ENCODE measurements at regions not wholly inside any gene's neighbourhood (a gene's known extent, or its start where the extent isn't known, plus 50 kb on each side); places are given as distances from the start of the nearest gene placed in this dataset.

DNA sequence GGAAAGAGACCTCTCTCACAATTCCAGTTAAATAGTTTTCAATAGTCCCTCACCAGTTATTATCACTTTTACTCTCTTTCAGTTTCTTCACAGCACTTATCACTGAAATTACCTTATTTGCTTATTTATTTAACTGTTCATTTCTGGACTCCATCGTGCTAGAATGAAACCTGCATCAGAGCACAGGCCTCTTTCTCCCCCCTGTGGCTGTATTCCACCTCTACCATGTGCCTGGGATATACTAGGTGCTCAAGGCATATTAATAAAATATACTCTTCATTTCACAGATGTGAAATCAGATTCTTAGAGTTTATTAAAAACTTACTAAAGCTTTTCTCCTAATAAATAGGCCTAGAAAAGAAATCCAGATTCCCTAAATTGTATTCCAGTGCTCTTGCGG, 308.9 kb upstream of the MON1B start:
- TF ChIP-seq, protein P1, sequence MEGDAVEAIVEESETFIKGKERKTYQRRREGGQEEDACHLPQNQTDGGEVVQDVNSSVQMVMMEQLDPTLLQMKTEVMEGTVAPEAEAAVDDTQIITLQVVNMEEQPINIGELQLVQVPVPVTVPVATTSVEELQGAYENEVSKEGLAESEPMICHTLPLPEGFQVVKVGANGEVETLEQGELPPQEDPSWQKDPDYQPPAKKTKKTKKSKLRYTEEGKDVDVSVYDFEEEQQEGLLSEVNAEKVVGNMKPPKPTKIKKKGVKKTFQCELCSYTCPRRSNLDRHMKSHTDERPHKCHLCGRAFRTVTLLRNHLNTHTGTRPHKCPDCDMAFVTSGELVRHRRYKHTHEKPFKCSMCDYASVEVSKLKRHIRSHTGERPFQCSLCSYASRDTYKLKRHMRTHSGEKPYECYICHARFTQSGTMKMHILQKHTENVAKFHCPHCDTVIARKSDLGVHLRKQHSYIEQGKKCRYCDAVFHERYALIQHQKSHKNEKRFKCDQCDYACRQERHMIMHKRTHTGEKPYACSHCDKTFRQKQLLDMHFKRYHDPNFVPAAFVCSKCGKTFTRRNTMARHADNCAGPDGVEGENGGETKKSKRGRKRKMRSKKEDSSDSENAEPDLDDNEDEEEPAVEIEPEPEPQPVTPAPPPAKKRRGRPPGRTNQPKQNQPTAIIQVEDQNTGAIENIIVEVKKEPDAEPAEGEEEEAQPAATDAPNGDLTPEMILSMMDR (IDR thresholded peaks at IDR 0.05), result no peak
- Histone ChIP-seq H3K36me3 (no peaks in the 10 kb centered on the region), H3K27ac (no peak overlapping the region), H3K4me3 (no peak overlapping the region), H3K9me3 (no peaks in the 10 kb centered on the region), H3K9ac (ENCODE audit: low read depth in 2 of 2, low read length in 2 of 2) (no peak overlapping the region), H3K4me1 (no peaks in the 10 kb centered on the region), H3K27me3 (no peaks in the 10 kb centered on the region)
- no peak for DNase-seq
- intact Hi-C loops (cut with DNase I), result no loop called here

DNA sequence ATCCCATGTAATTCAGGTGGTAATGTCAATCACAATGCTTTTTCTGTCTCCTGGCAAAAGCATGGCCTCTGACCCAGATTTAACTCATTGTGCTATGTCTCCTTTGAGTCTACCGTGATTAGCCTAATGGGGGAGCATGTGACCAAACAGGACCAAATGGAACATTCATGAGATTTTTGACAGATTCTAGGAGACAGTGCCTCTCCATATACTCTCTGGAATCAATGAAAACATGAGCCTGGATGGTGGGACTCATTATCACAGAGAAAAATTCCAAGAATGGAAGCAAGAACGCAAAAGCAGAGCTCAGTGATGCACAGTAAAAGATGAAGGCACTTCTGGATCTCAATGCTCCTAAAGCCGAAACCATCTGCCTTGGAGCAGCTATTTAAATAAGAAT, 307.9 kb upstream of the MON1B start:
- Histone ChIP-seq H3K4me1 (no peaks in the 10 kb centered on the region), H3K27me3 (no peaks in the 10 kb centered on the region), H3K27ac (no peak overlapping the region), H3K36me3 (no peaks in the 10 kb centered on the region), H3K9me3 (no peaks in the 10 kb centered on the region), H3K4me3 (no peak overlapping the region), H3K9ac (ENCODE audit: low read depth in 2 of 2, low read length in 2 of 2) (no peak overlapping the region)
- TF ChIP-seq, protein P1 (IDR thresholded peaks at IDR 0.05), result no peak
- no peak for DNase-seq
- intact Hi-C loops (cut with DNase I), result no loop called here

- Histone ChIP-seq H3K36me3 (no peaks in the 10 kb centered on the region), H3K9me3 (no peaks in the 10 kb centered on the region), H3K27ac (no peak overlapping the region), H3K4me1 (no peaks in the 10 kb centered on the region), H3K27me3 (no peaks in the 10 kb centered on the region), H3K9ac (ENCODE audit: low read depth in 2 of 2, low read length in 2 of 2) (no peak overlapping the region), H3K4me3 (no peak overlapping the region)
- TF ChIP-seq, protein P1 (IDR thresholded peaks at IDR 0.05), result no peak
- DNase-seq, result no peak
- intact Hi-C loops (cut with DNase I), result no loop called here
These were observed 305.0 kb upstream of the MON1B start for GRCh38 chr16:76885776-76886537.

- H3K36me3 ChIP-seq, result no peaks in the 10 kb centered on the region
- TF ChIP-seq, protein P1 (IDR thresholded peaks at IDR 0.05), result no peak
- no peak overlapping the region for H3K9ac ChIP-seq (ENCODE audit: low read depth in 2 of 2, low read length in 2 of 2)
- no peak for DNase-seq
- H3K4me3 ChIP-seq, result no peak overlapping the region
- H3K27ac ChIP-seq, result no peak overlapping the region
- H3K4me1 ChIP-seq, result no peaks in the 10 kb centered on the region
- no peaks in the 10 kb centered on the region for H3K27me3 ChIP-seq
- intact Hi-C loops (cut with DNase I), result no loop called here
- no peaks in the 10 kb centered on the region for H3K9me3 ChIP-seq
These were observed 293.2 kb upstream of the MON1B start for GRCh38 chr16:76897816-76898215.

DNA sequence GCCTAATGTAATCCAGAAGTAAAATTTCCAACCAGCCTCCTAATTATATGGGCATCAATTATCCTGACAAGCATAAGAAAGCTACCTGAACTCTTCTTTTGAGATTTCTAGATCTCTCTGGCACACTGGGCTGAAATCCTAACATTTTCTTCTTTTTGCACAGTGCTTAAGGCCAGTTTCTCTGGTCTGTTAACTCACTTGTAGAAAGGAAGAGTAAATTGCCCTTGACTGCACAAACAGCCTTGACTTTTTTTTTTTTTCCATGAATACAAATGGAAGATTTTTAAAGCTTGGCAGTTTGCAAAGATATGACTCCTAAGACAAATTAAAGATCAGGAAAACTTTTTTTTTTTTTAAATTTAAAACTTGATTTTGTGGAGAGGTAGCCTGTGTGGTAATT, 291.2 kb upstream of the MON1B start:
- Histone ChIP-seq H3K9ac (ENCODE audit: low read depth in 2 of 2, low read length in 2 of 2) (no peak overlapping the region), H3K27me3 (no peaks in the 10 kb centered on the region), H3K36me3 (no peaks in the 10 kb centered on the region), H3K4me3 (no peak overlapping the region), H3K9me3 (no peaks in the 10 kb centered on the region), H3K4me1 (no peaks in the 10 kb centered on the region), H3K27ac (no peak overlapping the region)
- TF ChIP-seq, protein P1 (IDR thresholded peaks at IDR 0.05), result no peak
- no peak for DNase-seq
- intact Hi-C loops (cut with DNase I), result no loop called here

Data from colonic mucosa (tissue), 4 donors.